ENCODE measurements at regions not wholly inside any gene's neighbourhood (a gene's known extent, or its start where the extent isn't known, plus 50 kb on each side); places are given as distances from the start of the nearest gene placed in this dataset.

- peaks cover 1% of the 10 kb centered on the region for H3K27me3 Mint-ChIP-seq
- no peak overlapping the region for H3K4me3 Mint-ChIP-seq
- peaks cover 12% of the 10 kb centered on the region for H3K9me3 Mint-ChIP-seq
- intact Hi-C loops (cut with micrococcal nuclease): no loop called here
- H3K27ac Mint-ChIP-seq: no peak overlapping the region
- peaks cover 16% of the 10 kb centered on the region for H3K4me1 Mint-ChIP-seq (ENCODE audit: low read depth)
- H3K36me3 Mint-ChIP-seq (ENCODE audit: low read depth): no peaks in the 10 kb centered on the region
These were observed 185.2 kb downstream of the TMTC3 start for GRCh38 chr12:88327276-88327675.

- Mint-ChIP-seq H3K9me3 (peaks cover 8% of the 10 kb centered on the region), H3K36me3 (ENCODE audit: low read depth) (no peaks in the 10 kb centered on the region), H3K27ac (no peak overlapping the region), H3K27me3 (peaks cover 1% of the 10 kb centered on the region), H3K4me1 (ENCODE audit: low read depth) (peaks cover 16% of the 10 kb centered on the region), H3K4me3 (no peak overlapping the region)
- intact Hi-C loops (cut with micrococcal nuclease): no loop called here
These were observed 186.0 kb downstream of the TMTC3 start for GRCh38 chr12:88328090-88328489.

- Mint-ChIP-seq H3K9me3 (peaks cover 8% of the 10 kb centered on the region), H3K27me3 (peaks cover 1% of the 10 kb centered on the region), H3K36me3 (ENCODE audit: low read depth) (no peaks in the 10 kb centered on the region), H3K4me3 (no peak overlapping the region), H3K27ac (no peak overlapping the region), H3K4me1 (ENCODE audit: low read depth) (peaks cover 16% of the 10 kb centered on the region)
- intact Hi-C loops (cut with micrococcal nuclease): no loop called here
These were observed 187.7 kb downstream of the TMTC3 start for GRCh38 chr12:88329833-88330232.

- Mint-ChIP-seq H3K4me3 (no peak overlapping the region), H3K4me1 (ENCODE audit: low read depth) (no peaks in the 10 kb centered on the region), H3K27ac (no peak overlapping the region), H3K36me3 (ENCODE audit: low read depth) (no peaks in the 10 kb centered on the region), H3K9me3 (no peaks in the 10 kb centered on the region), H3K27me3 (no peaks in the 10 kb centered on the region)
- intact Hi-C loops (cut with micrococcal nuclease): no loop called here
These were observed 192.2 kb downstream of the TMTC3 start for GRCh38 chr12:88334271-88334670.

- Mint-ChIP-seq H3K4me1 (ENCODE audit: low read depth) (no peaks in the 10 kb centered on the region), H3K9me3 (no peaks in the 10 kb centered on the region), H3K36me3 (ENCODE audit: low read depth) (no peaks in the 10 kb centered on the region), H3K27ac (no peak overlapping the region), H3K4me3 (no peak overlapping the region), H3K27me3 (no peaks in the 10 kb centered on the region)
- intact Hi-C loops (cut with micrococcal nuclease): no loop called here
These were observed 194.1 kb downstream of the TMTC3 start for GRCh38 chr12:88336076-88336739.

- no peaks in the 10 kb centered on the region for H3K27me3 Mint-ChIP-seq
- H3K4me1 Mint-ChIP-seq (ENCODE audit: low read depth): no peaks in the 10 kb centered on the region
- no peaks in the 10 kb centered on the region for H3K9me3 Mint-ChIP-seq
- intact Hi-C loops (cut with micrococcal nuclease): no loop called here
- no peaks in the 10 kb centered on the region for H3K36me3 Mint-ChIP-seq (ENCODE audit: low read depth)
- no peak overlapping the region for H3K27ac Mint-ChIP-seq
- no peak overlapping the region for H3K4me3 Mint-ChIP-seq
These were observed 196.4 kb downstream of the TMTC3 start for GRCh38 chr12:88338486-88338885.

GRCh38 chr12:88339254-88339949 lies 197.3 kb downstream of the TMTC3 start:
- Mint-ChIP-seq H3K9me3 (no peaks in the 10 kb centered on the region), H3K4me1 (ENCODE audit: low read depth) (no peaks in the 10 kb centered on the region), H3K27ac (no peak overlapping the region), H3K27me3 (no peaks in the 10 kb centered on the region), H3K4me3 (no peak overlapping the region), H3K36me3 (ENCODE audit: low read depth) (no peaks in the 10 kb centered on the region)
- intact Hi-C loops (cut with micrococcal nuclease): no loop called here

GRCh38 chr12:88339966-88340365 lies 197.9 kb downstream of the TMTC3 start:
- Mint-ChIP-seq H3K4me1 (ENCODE audit: low read depth) (no peaks in the 10 kb centered on the region), H3K27me3 (no peaks in the 10 kb centered on the region), H3K36me3 (ENCODE audit: low read depth) (no peaks in the 10 kb centered on the region), H3K4me3 (no peak overlapping the region), H3K9me3 (no peaks in the 10 kb centered on the region), H3K27ac (no peak overlapping the region)
- intact Hi-C loops (cut with micrococcal nuclease): no loop called here

- intact Hi-C loops (cut with micrococcal nuclease): no loop called here
- no peak overlapping the region for H3K4me3 Mint-ChIP-seq
- no peaks in the 10 kb centered on the region for H3K36me3 Mint-ChIP-seq (ENCODE audit: low read depth)
- no peak overlapping the region for H3K27ac Mint-ChIP-seq
- H3K4me1 Mint-ChIP-seq (ENCODE audit: low read depth): peaks cover 8% of the 10 kb centered on the region
- no peaks in the 10 kb centered on the region for H3K9me3 Mint-ChIP-seq
- no peaks in the 10 kb centered on the region for H3K27me3 Mint-ChIP-seq
These were observed 200.2 kb downstream of the TMTC3 start for GRCh38 chr12:88342251-88342806.

GRCh38 chr12:88351146-88351545 lies 209.0 kb downstream of the TMTC3 start:
- Mint-ChIP-seq H3K27me3 (no peaks in the 10 kb centered on the region), H3K27ac (no peak overlapping the region), H3K36me3 (ENCODE audit: low read depth) (no peaks in the 10 kb centered on the region), H3K9me3 (no peaks in the 10 kb centered on the region), H3K4me3 (no peak overlapping the region), H3K4me1 (ENCODE audit: low read depth) (peaks cover 13% of the 10 kb centered on the region)
- intact Hi-C loops (cut with micrococcal nuclease): loop anchor here (5.0 kb wide), 1 partner anchor 36 kb away; no protein-coding TSS in a partner anchor

GRCh38 chr12:88354691-88355090 lies 212.6 kb downstream of the TMTC3 start:
- Mint-ChIP-seq H3K4me1 (ENCODE audit: low read depth) (peaks cover 11% of the 10 kb centered on the region), H3K36me3 (ENCODE audit: low read depth) (no peaks in the 10 kb centered on the region), H3K27me3 (no peaks in the 10 kb centered on the region), H3K4me3 (no peak overlapping the region), H3K27ac (no peak overlapping the region), H3K9me3 (peaks cover 20% of the 10 kb centered on the region)
- intact Hi-C loops (cut with micrococcal nuclease): loop anchor here (5.0 kb wide), 1 partner anchor 33 kb away; no protein-coding TSS in a partner anchor

- Mint-ChIP-seq H3K36me3 (ENCODE audit: low read depth) (no peaks in the 10 kb centered on the region), H3K27ac (no peak overlapping the region), H3K27me3 (no peaks in the 10 kb centered on the region), H3K4me3 (no peak overlapping the region), H3K9me3 (peaks cover 29% of the 10 kb centered on the region), H3K4me1 (ENCODE audit: low read depth) (peaks cover 5% of the 10 kb centered on the region)
- intact Hi-C loops (cut with micrococcal nuclease): no loop called here
These were observed 218.2 kb downstream of the TMTC3 start for GRCh38 chr12:88360343-88360742.

GRCh38 chr12:88361493-88361892 lies 218.8 kb downstream of the KITLG start:
- no peak overlapping the region for H3K4me3 Mint-ChIP-seq
- intact Hi-C loops (cut with micrococcal nuclease): no loop called here
- H3K4me1 Mint-ChIP-seq (ENCODE audit: low read depth): peaks cover 5% of the 10 kb centered on the region
- H3K36me3 Mint-ChIP-seq (ENCODE audit: low read depth): no peaks in the 10 kb centered on the region
- H3K9me3 Mint-ChIP-seq: peaks cover 29% of the 10 kb centered on the region
- no peaks in the 10 kb centered on the region for H3K27me3 Mint-ChIP-seq
- no peak overlapping the region for H3K27ac Mint-ChIP-seq

GRCh38 chr12:88362439-88362838 lies 217.8 kb downstream of the KITLG start:
- Mint-ChIP-seq H3K27ac (no peak overlapping the region), H3K9me3 (peaks cover 29% of the 10 kb centered on the region), H3K4me3 (no peak overlapping the region), H3K4me1 (ENCODE audit: low read depth) (peaks cover 5% of the 10 kb centered on the region), H3K27me3 (no peaks in the 10 kb centered on the region), H3K36me3 (ENCODE audit: low read depth) (no peaks in the 10 kb centered on the region)
- intact Hi-C loops (cut with micrococcal nuclease): no loop called here
